GM21381 (cell line): ENCODE measurements at regions not wholly inside any gene's neighbourhood (a gene's known extent, or its start where the extent isn't known, plus 50 kb on each side); places are given as distances from the start of the nearest gene placed in this dataset.

ENCODE experiments used
- ATAC-seq: cut with Tn5 transposase; IDR thresholded peaks from one replicate; pipeline ENCODE4 v1.9.1; 2021; ENCODE audit warnings: mild to moderate bottlenecking, moderate library complexity; ENCODE audit not compliant: unreplicated experiment

GRCh38 chr9:104022083-104022482 lies 72.0 kb upstream of the SMC2 start:
- no peak for ATAC-seq

GRCh38 chr9:104025104-104025503 lies 69.0 kb upstream of the SMC2 start:
- ATAC-seq, result no peak

- no peak for ATAC-seq
These were observed 68.2 kb upstream of the SMC2 start for GRCh38 chr9:104025945-104026344.

- peak; percentile 53 for ATAC-seq
These were observed 66.8 kb upstream of the SMC2 start for GRCh38 chr9:104027295-104027694.

- peak; percentile 50 for ATAC-seq
These were observed 65.3 kb upstream of the SMC2 start for GRCh38 chr9:104028827-104029226.
